ENCODE measurements at regions not wholly inside any gene's neighbourhood (a gene's known extent, or its start where the extent isn't known, plus 50 kb on each side); places are given as distances from the start of the nearest gene placed in this dataset.
"Not testable (repeated sequence)": the region's sequence is repeated elsewhere in the genome, so short reads cannot be mapped to it uniquely, and the experiment has no call there.

DNA sequence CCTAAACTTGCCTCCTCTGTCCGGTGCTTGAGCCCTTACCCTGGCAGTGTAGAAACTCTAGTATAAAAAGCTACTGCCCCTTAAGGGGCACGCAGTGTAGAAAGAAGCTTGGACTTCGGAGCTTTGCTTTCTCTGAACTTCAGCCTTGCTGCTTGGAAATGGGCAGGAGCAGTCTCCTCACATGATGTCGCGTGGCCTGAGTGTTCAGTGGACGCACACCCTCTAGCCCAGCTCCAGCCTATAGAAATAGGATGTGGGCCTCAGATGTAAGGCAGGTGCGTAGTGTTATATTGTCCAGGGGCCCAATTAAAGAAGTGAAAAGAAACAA lies 98.2 kb upstream of the PCBD1 start:
- WGBS (ENCODE audit: insufficient coverage, low coverage, missing lambda C conversion rate), result 6% methylated on average over 7 of the region's 7 CpGs
- peaks cover 39 to 86% of the 10 kb centered on the region in 2 experiments for H3K27me3 ChIP-seq (ENCODE audit: control insufficient read depth in 2 of 2, insufficient read depth in 2 of 2, low read length in 2 of 2)
- CTCF ChIA-PET (ENCODE audit: low intra/inter-chr PET ratio), result no interaction called here
- H3K9me1 ChIP-seq (ENCODE audit: control insufficient read depth, insufficient read depth, low read length), result no peaks in the 10 kb centered on the region
- POLR2A ChIA-PET, result no interaction called here
- H2AFZ ChIP-seq (ENCODE audit: low read depth, low read length), result no peak overlapping the region
- DNase-seq (ENCODE audit: extremely low read depth in 1 of 4, low spot score in 3 of 4) (no peak), ATAC-seq (no peak), FAIRE-seq (no peak)
- H3K9ac ChIP-seq (ENCODE audit: insufficient read depth in 1 of 2, low read depth in 2 of 2, low read length in 2 of 2), result no peak overlapping the region
- H3K4me1 ChIP-seq (replicated peaks in 1 of 2; ENCODE audit: control insufficient read depth in 2 of 2, insufficient read depth in 2 of 2, low read length in 2 of 2), result no peaks in the 10 kb centered on the region; a peak in 1 of 5 replicates
- BruUV-seq (replicated peaks), result no TSS peak
- no peaks in the 10 kb centered on the region for H3K36me3 ChIP-seq (ENCODE audit: control insufficient read depth, insufficient read depth, low read length)
- intact Hi-C loops (cut with micrococcal nuclease), result no loop called here
- in situ Hi-C loops (cut with MboI), result no loop called here
- no peaks in the 10 kb centered on the region for H3K9me3 ChIP-seq (replicated peaks; ENCODE audit: control insufficient read depth, insufficient read depth, low read depth, low read length)
- no peak for TF ChIP-seq ARID1B (IDR thresholded peaks at IDR 0.05)
- H3K4me3 ChIP-seq, result no peak overlapping the region
- no peak overlapping the region for H3K4me2 ChIP-seq (ENCODE audit: insufficient read depth, low read length)
- no peaks in the 10 kb centered on the region for H4K20me1 ChIP-seq (replicated peaks; ENCODE audit: control insufficient read depth, insufficient read depth, low read length)
- no peaks in the 10 kb centered on the region for H3K79me2 ChIP-seq (ENCODE audit: control insufficient read depth, insufficient read depth, low read length)
- no peak overlapping the region for H3K27ac ChIP-seq (ENCODE audit: extremely low read depth, low read depth, low read length)

DNA sequence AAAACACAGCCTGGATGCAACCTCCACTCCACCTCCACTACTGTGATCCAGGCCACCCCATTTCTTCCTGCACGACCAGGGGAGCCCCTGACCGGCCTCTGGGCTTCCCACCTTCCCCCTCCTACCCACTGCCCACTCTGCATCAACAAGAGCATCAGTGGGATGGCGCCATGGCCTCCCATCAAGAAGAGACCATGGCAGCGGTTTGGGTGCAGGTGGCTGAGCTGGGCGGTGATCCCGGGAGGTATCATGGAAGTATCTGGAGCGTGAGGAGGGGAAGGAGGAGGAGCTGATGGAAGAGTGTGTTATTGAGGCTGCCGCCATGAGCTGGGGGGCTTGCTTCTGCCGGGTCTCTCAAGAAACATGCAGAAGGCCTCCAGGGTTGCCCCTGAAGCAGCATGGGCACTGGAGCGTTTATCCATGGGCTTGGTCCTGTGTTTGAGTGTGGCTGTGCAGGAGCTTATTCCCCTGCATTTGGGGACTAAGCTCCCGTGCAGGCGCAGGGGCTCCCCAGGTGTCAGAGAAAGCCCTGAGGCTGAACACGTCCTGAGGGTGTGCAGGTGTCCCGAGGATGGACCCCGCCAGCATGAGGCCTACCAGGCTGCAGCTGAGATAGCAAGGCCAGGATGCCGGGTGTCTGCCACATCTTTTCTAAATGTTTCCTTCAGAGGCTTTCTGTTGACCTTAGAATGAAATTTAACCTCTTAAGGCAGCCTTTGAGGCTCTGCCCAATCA lies 99.2 kb upstream of the PCBD1 start:
- DNase-seq (ENCODE audit: extremely low read depth in 1 of 4, low spot score in 3 of 4) (no peak), ATAC-seq (no peak), FAIRE-seq (no peak)
- TF ChIP-seq ZNF584 (CRISPR knock-in tag; IDR thresholded peaks at IDR 0.05; ENCODE audit: low read depth) (no peak), SAFB (IDR thresholded peaks at IDR 0.05; ENCODE audit: borderline replicate concordance, low read depth, low read length) (no peak), ZNF134 (CRISPR knock-in tag; conservative IDR thresholded peaks at IDR 0.05) (no peak), ZNF830 (CRISPR knock-in tag; IDR thresholded peaks at IDR 0.05) (no peak)
- TF ChIP-seq, protein P1, sequence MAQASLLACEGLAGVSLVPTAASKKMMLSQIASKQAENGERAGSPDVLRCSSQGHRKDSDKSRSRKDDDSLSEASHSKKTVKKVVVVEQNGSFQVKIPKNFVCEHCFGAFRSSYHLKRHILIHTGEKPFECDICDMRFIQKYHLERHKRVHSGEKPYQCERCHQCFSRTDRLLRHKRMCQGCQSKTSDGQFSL (CRISPR knock-in tag; IDR thresholded peaks at IDR 0.05), result no peak
- TF ChIP-seq, protein P1 (tag; IDR thresholded peaks at IDR 0.05), result no peak
- ChIA-PET POLR2A (interaction anchor here (0.6 to 1.0 kb wide), 2 partner anchors 9 to 38 kb away, joined by 3 read pairs; no protein-coding TSS in a partner anchor), CTCF (ENCODE audit: low intra/inter-chr PET ratio) (no interaction called here)
- Histone ChIP-seq H3K4me2 (ENCODE audit: insufficient read depth, low read length) (no peak overlapping the region), H3K9me1 (ENCODE audit: control insufficient read depth, insufficient read depth, low read length) (no peaks in the 10 kb centered on the region), H3K9me3 (replicated peaks; ENCODE audit: control insufficient read depth, insufficient read depth, low read depth, low read length) (no peaks in the 10 kb centered on the region), H3K36me3 (ENCODE audit: control insufficient read depth, insufficient read depth, low read length) (no peaks in the 10 kb centered on the region), H3K9ac (ENCODE audit: insufficient read depth in 1 of 2, low read depth in 2 of 2, low read length in 2 of 2) (no peak overlapping the region), H3K4me1 (replicated peaks in 1 of 2; ENCODE audit: control insufficient read depth in 2 of 2, insufficient read depth in 2 of 2, low read length in 2 of 2) (no peaks in the 10 kb centered on the region; a peak in 1 of 5 replicates), H3K27ac (ENCODE audit: extremely low read depth, low read depth, low read length) (no peak overlapping the region), H3K4me3 (no peak overlapping the region), H2AFZ (ENCODE audit: low read depth, low read length) (no peak overlapping the region), H3K27me3 (ENCODE audit: control insufficient read depth in 2 of 2, insufficient read depth in 2 of 2, low read length in 2 of 2) (peaks cover 39 to 84% of the 10 kb centered on the region in 2 experiments), H3K79me2 (ENCODE audit: control insufficient read depth, insufficient read depth, low read length) (no peaks in the 10 kb centered on the region), H4K20me1 (replicated peaks; ENCODE audit: control insufficient read depth, insufficient read depth, low read length) (no peaks in the 10 kb centered on the region; the same call in 1 of the 2 replicates)
- in situ Hi-C loops (cut with MboI) (no loop called here), intact Hi-C loops (cut with micrococcal nuclease) (no loop called here)
- WGBS (ENCODE audit: insufficient coverage, low coverage, missing lambda C conversion rate), result 2% methylated on average over 15 of the region's 16 CpGs
- no TSS peak for BruUV-seq (replicated peaks)

DNA sequence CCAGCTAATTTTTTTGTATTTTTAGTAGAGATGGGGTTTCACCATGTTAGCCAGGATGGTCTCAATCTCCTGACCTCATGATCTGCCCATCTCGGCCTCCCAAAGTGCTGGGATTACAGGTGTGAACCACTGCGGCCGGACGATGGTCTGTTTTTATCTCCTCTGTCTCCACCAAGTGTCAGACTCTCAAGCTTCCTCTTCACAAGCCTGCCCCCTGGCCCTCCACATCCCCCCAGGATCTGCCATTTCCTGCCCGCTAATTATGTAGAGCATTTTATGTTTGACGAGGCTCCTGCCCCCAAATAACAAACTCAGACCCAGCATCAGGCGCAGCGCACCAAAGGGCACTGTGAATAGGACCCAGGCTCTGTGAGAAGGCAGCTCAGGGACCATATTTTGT lies 101.8 kb upstream of the PCBD1 start:
- H3K4me1 ChIP-seq (replicated peaks in 1 of 2; ENCODE audit: control insufficient read depth in 2 of 2, insufficient read depth in 2 of 2, low read length in 2 of 2); intact Hi-C loops (cut with micrococcal nuclease); BruUV-seq (replicated peaks); H3K79me2 ChIP-seq (ENCODE audit: control insufficient read depth, insufficient read depth, low read length); H3K9ac ChIP-seq (ENCODE audit: insufficient read depth in 1 of 2, low read depth in 2 of 2, low read length in 2 of 2); DNase-seq (ENCODE audit: extremely low read depth in 1 of 4, low spot score in 3 of 4); in situ Hi-C loops (cut with MboI); H4K20me1 ChIP-seq (replicated peaks; ENCODE audit: control insufficient read depth, insufficient read depth, low read length); H2AFZ ChIP-seq (ENCODE audit: low read depth, low read length); H3K9me1 ChIP-seq (ENCODE audit: control insufficient read depth, insufficient read depth, low read length); H3K4me3 ChIP-seq; H3K9me3 ChIP-seq (replicated peaks; ENCODE audit: control insufficient read depth, insufficient read depth, low read depth, low read length); ATAC-seq; H3K36me3 ChIP-seq (ENCODE audit: control insufficient read depth, insufficient read depth, low read length); FAIRE-seq; H3K27ac ChIP-seq (ENCODE audit: extremely low read depth, low read depth, low read length); H3K4me2 ChIP-seq (ENCODE audit: insufficient read depth, low read length); CTCF ChIA-PET (ENCODE audit: low intra/inter-chr PET ratio): not testable (repeated sequence)
- 0% methylated on average over 8 of the region's 8 CpGs for WGBS (ENCODE audit: insufficient coverage, low coverage, missing lambda C conversion rate)
- POLR2A ChIA-PET, result interaction anchor here (1.0 to 2.0 kb wide), 2 partner anchors 10 to 12 kb away, joined by 4 read pairs; no protein-coding TSS in a partner anchor
- peaks cover 56 to 82% of the 10 kb centered on the region in 2 experiments for H3K27me3 ChIP-seq (ENCODE audit: control insufficient read depth in 2 of 2, insufficient read depth in 2 of 2, low read length in 2 of 2)

All from K562 (cell line).